Jurkat, Clone E6-1 (cell line): ENCODE measurements at regions not wholly inside any gene's neighbourhood (a gene's known extent, or its start where the extent isn't known, plus 50 kb on each side); places are given as distances from the start of the nearest gene placed in this dataset.
A peak's percentile ranks its signal among the peaks of the same experiment; 100 is the strongest.

Experiments used
- DNase-seq: peaks from one replicate; pipeline ENCODE4 v3.0.0-alpha.2; 2011; ENCODE audit warnings: low read depth, low spot score
- H3K4me3 ChIP-seq: 2 replicates; pipeline ENCODE4 v1.5.1; 2011; ENCODE audit warnings: mild to moderate bottlenecking, low read length, control low read depth, moderate library complexity

DNA sequence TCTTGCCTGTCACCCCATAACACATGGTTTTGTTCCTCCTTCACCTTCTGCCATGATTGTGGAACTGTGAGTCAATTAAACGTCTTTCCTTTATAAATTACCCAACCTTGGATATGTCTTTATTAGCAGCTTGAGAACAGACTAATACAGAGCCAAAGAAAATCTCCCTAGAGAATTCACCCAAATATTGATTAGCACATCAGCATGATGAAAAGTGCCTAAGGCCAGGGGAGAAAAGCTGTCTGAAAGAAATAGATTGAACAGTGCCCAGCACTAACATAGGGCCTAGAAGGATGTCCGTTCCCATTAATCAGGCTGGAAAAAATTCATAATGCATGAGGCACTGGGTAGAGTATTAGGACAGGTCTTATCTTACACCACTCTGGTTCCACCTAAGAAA, 111.9 kb upstream of the CALN1 start:
- DNase-seq = no peak
- no peak overlapping the region for H3K4me3 ChIP-seq

DNA sequence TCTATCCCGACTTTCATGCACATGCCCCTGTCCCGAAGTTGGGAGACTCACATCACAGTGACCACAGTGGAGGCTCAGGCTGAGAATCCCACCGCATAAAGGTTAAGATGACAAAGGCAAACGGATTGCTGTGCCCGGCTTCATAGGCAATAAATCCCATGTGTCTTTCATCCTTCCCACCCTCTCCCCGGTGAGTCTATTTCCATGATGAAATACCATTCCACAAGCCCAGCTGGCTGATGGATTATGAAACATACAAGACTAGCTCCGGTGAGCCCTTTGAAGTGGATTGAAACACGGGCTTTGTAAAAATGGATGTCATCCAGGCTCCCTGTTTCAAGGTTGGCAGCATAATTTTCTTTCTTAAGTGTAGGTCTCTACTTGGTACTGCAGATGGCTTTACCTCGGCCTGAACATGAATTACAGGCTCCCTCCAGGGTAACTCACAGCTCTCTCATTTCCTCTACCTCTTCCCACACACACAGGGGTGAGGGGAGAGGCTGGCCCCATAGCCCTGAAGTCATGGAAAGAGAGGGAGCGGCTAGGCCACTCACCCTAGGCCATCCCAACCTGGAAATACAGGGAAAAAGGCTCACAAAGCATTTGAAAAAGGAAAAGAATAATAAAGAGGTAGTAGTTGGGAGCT, 92.0 kb upstream of the CALN1 start:
- DNase-seq = no peak

DNA sequence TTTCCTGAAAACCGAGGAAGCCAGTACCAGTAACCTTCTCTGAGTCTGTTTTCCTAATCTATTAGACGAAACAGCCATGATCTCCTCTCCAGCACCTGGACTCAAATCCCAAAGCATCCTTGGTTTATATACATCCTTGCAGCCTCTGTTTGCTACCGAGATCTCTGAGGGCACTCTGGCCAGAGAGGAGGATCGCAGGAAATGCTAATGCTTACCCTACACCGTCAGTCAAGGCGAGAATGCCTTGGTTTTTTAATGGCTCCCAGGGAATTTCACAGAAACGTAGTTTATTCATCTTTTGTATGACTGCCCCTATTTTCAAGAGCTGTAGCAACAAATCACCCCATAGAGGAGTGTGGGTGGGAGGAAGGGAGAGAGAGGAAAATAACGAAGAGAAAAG, 91.5 kb upstream of the CALN1 start:
- no peak for DNase-seq
- H3K4me3 ChIP-seq = no peak overlapping the region

More for the DNA sequence above, 92.0 kb upstream of the CALN1 start:
- no peak overlapping the region for H3K4me3 ChIP-seq

DNA sequence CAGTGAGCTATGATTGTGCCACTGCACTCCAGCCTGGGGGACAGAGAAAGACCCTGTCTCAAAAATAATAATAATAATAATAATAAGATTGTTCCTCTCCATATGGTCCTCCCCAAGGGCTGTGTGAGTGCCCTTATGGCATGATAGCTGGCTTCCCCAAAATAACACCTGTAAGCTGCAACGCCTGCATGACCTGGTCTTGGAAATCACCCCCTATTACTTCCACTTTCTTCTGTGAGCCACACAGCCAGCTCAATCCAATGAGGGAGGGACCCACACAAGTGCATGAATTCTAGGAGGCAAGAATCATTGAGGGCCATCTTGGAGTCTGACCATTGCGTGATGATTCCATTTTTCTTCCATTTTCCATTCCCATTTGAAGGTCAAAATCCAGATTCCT, 82.7 kb upstream of the CALN1 start:
- H3K4me3 ChIP-seq = no peak overlapping the region
- no peak for DNase-seq

DNA sequence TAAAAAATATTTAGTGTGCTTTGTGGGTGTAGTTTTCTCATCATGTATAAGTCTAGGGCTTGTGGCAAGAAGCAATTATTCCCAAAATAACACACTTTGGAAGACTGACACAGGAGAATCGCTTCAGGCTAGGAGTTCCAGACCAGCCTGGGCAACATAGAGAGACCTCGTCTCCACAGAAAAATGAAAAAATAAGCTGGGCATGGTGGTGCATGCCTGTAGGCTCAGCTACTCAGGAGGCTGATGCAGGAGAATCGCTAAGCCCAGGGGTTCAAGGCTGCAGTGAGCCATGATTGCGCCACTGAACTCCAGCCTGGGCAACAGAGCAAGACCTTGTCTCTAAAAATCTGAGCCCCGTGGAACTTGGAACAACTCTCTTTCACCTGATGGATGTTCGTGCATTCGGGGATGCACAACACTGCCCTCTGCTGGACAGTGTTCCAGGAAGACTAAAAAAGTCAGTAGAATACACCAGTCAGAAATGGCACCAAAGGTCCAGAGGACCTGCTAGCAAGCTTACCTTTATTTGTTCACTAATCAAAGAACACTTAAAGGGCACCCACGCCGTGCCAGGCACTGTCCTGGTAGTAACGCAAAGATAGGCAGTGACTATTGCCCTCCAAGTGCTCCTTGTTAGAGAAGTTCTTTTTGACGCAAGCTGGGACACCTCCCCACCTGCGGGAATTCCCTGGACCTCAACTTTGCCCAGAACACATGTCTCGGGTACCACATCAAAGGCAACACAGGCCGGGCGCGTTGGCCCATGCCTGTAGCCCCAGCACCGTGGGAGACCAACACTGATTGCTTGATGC, 81.9 kb upstream of the CALN1 start:
- peak; percentile 59 for DNase-seq
- no peak overlapping the region for H3K4me3 ChIP-seq

DNA sequence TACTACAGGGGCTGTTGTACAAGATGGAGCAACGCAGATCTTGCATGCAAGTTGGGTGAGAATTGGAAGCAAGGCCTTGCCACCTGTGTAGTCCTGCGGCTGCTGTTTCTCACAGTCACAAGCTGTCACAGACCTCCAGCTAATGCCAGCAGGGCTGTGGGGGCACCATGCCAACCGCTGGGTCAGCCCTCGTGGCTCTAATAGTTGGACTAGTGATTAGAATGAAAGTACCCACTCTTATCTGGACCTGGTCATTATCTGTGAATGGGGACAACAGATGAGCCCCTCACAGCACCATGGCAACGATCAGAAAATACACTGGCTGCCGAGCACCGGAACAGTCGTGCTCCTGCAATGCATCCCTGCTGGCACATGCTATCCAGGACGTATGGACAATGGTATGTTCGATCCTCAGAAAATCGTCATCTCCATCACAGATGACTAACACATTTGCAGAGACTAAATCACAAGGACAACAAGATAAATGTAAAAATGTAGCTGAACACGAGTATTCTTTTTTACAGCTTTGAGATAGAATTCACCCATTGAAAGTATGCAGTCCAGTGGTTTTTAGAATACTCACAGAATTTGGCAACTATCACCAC, 80.4 kb upstream of the CALN1 start:
- H3K4me3 ChIP-seq = no peak overlapping the region
- DNase-seq = no peak

DNA sequence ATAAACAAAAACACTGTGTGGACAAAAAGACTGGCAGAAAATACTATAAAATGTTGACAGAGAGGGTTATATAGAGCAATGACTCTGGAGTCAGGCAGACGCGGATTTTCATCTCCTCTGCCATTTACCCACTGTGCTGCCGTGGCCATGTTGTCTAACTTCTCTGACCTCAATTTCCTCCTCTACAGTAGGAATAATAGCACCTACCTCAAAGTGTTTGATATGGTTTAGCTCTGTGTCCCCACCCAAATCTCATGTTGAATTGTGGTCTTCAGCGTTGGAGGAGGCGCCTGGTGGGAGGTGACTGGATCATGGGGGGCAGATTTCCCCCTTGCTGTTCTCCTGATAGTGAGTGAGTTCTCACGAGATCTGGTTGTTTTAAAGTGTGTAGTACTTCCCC, 78.2 kb upstream of the CALN1 start:
- H3K4me3 ChIP-seq = no peak overlapping the region
- DNase-seq = no peak

DNA sequence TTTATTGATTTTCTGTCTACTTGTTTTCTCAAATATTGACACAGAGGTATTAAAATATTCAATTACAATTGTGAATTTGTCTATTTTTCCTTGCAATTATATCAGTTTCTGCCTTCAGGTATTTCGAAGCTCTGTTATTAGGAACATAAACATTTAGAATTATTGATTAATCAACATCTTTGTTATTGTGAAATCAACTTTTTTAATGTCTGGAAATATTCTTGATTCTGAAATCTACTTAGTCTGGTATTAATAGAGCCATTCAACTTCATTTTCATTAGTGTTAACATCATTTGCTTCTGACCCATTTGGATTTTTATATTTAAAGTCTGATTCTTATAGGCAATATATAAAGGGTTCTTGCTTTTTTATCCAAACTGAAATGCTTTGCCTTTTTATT, 69.8 kb upstream of the CALN1 start:
- H3K4me3 ChIP-seq = no peak overlapping the region
- DNase-seq = no peak

DNA sequence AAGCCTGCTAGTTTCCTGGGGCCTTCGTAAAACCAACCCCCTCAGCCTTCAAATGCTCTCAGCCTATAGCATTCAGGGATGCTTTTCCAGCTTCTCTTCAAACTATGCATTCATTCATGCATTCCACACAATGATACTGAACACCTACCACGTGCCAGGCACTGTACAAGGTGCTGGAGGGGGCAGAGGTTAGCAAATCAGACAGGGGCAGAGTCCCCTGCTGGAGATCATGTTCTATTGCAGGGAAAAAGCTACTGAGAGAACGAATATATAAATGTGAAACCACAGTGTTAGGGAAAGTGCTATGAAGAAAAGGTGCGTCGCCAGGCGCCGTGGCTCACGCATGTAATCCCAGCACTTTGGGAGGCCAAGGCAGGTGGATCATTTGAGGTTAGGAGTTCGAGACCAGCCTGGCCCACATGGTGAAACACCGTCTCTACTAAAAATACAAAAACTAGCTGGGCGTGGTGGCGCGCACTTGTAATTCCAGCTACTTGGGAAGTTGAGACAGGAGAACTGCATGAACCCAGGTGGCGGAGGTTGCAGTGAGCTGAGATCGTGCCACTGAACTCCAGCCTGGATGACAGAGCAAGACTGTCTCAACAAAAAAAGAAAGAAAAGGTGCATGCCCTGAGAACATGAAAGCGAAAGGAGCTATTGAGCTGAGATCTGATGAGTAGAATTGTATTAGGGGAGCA, 64.6 kb upstream of the CALN1 start:
- no peak for DNase-seq
- H3K4me3 ChIP-seq = no peak overlapping the region

DNA sequence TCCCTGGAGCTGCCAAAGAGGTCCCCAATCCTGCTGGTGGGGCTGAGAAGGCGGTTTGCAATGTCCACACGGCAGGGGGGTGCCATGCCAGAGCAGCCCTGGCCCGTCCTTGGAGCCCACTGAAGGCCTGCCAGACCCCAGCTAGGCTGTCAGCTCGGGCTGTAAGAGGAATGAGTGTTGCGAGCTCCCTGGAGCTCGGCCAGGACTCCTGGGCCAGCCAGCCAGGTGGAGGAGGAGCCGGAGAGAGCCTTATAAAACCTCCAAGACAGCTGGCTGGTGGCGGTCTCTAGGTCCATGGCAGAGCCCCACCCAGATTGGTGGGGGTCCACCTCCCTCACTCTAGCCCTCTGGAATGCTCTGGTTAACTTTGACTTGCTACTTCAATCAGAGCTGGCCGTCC, 55.1 kb upstream of the CALN1 start:
- H3K4me3 ChIP-seq = no peak overlapping the region
- DNase-seq = no peak

DNA sequence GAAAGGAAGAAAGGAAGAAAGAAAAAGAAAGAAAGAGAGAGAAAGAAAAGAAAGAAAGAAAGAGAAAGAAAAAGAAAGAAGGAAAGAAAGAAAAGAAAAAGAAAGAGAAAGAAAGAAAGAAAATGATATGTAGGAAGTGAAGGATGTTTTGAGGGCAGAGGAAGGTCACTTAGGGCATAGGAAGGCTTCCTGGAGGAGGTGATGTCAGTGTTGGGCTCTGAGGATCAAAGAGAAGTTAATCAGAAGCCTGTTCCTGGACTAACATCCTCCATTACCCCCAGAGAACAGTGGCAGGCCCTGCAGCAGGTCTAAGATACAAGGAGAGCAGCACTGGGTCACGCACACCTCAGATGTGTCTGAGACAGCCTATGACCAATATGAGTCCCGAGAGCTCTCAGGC, 54.7 kb upstream of the CALN1 start:
- H3K4me3 ChIP-seq = no peak overlapping the region

DNA sequence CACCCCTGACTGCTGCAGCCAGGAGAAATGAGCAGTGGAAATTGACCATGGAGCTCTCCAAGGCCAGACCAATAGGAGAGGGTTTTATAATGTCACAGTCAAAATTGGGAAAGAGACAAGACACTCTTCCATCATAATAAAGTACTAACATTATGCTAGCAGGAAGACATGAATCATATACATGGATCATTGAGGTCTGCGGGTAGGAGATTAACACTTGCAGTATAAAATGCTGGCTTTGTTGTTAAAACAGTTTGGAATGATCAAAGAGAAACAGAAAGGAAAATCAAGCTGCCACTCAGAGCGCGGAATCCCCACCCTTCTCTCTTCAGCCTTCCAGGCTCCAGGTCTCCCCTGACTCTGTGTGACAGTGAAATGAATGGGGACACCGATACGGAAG, 53.4 kb upstream of the CALN1 start:
- no peak overlapping the region for H3K4me3 ChIP-seq
- no peak for DNase-seq

More for the DNA sequence above, 54.7 kb upstream of the CALN1 start:
- no peak for DNase-seq

DNA sequence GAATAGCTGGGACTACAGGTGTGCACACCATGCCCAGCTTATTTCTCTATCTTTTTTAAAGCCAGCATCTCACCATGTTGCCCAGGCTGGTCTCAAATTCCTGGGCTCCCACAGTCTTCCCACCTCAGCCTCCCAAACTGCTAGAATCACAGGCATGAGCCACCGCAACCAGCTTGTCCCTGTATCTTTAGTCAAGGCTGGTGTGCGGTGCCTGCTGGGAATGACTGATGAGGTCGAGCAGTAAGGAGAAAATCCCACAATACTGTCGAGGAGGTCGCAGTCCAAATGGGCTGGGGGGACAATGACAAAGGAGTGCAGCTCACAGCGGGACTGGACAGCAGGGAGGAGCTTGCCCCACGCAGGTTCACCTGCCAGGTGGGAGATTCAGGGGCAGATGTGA, 50.2 kb upstream of the CALN1 start:
- H3K4me3 ChIP-seq = no peak overlapping the region
- DNase-seq = no peak
